Esophagus muscularis mucosa (tissue), 4 donors: ENCODE measurements at regions not wholly inside any gene's neighbourhood (a gene's known extent, or its start where the extent isn't known, plus 50 kb on each side); places are given as distances from the start of the nearest gene placed in this dataset.

Experiments
- DNase-seq: peaks from one replicate; pipeline ENCODE4 v3.0.0-alpha.2; 2017; ENCODE audit errors: extremely low spot score
- H3K27ac ChIP-seq, 4 donors: fragments of 200-600 bp; sonication (generic); replicated peaks in 1 of 4; 1 replicate in 3 of 4; 2 replicates in 1 of 4; pipeline ENCODE4 v1.5.1; 2016 to 2019; ENCODE audit warnings: mild to moderate bottlenecking in 1 of 4
- H3K27me3 ChIP-seq, 4 donors: fragments of 200-600 bp; sonication (generic); one replicate each; pipeline versions ENCODE4 v1.5.1 to v1.6.0; 2016 to 2019
- H3K36me3 ChIP-seq, 4 donors: fragments of 200-600 bp; sonication (generic); one replicate each; pipeline ENCODE4 v1.5.1; 2016 to 2019
- H3K4me1 ChIP-seq, 4 donors: fragments of 200-600 bp; sonication (generic); one replicate each; pipeline ENCODE4 v1.5.1; 2016 to 2019
- H3K4me3 ChIP-seq, 4 donors: fragments of 200-600 bp; sonication (generic); 1 replicate in 2 of 4; 2 replicates in 2 of 4; pipeline ENCODE4 v1.5.1; 2016 to 2019; ENCODE audit warnings: mild to moderate bottlenecking in 4 of 4, moderate library complexity in 1 of 4
- H3K9me3 ChIP-seq, 4 donors: fragments of 200-600 bp; sonication (generic); 1 replicate in 3 of 4; 2 replicates in 1 of 4; pipeline ENCODE4 v1.5.1; 2016 to 2019
- EP300 ChIP-seq: sonication (generic); formaldehyde crosslinking; IDR thresholded peaks from one replicate; pipeline ENCODE4 v1.6.1; 2017; ENCODE audit warnings: antibody characterized with exemption
- POLR2A ChIP-seq: fragments of 450-650 bp; IDR thresholded peaks from one replicate; pipeline ENCODE4 v1.6.1; 2017; ENCODE audit warnings: antibody characterized with exemption, moderate library complexity, mild to moderate bottlenecking, low read depth
- POLR2AphosphoS5 ChIP-seq, 2 donors: sonication (generic); formaldehyde crosslinking; IDR thresholded peaks; one replicate each; pipeline ENCODE4 v1.6.1; 2017; ENCODE audit warnings: antibody characterized with exemption in 2 of 2
- WGBS: methylation state at CpG from one replicate; pipeline ENCODE4 v1.1.5; 2018; 5-methylcytosine and 5-hydroxymethylcytosine counted together
- intact Hi-C: fragments of 100-400 bp; cut with DNase I; formaldehyde crosslinking; loops from one replicate; pipeline ENCODE4 v1.15.1; 2023
- TF ChIP-seq, protein P1 (sequence below), 3 experiments: fragments of 200-600 bp in 2 of 3; fragments of 450-650 bp in 1 of 3; sonication (generic) in 2 of 3; IDR thresholded peaks; one replicate each; pipeline ENCODE4 v1.5.1; 2017 to 2019; ENCODE audit warnings: antibody characterized with exemption in 3 of 3, mild to moderate bottlenecking in 2 of 3, moderate library complexity in 1 of 3

DNA sequence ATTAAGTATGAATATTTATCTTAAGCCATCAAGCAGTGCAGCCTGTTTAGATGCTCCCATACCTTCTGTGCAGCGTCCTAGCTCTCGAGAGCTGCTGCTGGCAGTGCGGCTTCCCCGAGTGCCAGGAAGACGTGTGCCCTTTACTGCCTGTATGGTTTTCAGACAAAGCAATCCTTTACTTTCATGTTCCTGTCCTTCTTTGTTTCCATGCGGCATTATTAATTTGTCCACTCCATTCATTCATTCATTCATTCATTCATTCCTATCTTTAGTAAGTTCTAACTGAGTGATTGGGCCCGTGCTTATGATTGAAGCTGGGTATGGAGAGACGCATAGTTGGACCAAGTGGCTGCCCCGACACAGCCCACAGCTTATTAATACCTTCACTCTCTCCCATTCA is 446.6 kb upstream of the HNRNPA3 start:
- Histone ChIP-seq H3K9me3 (no peaks in the 10 kb centered on the region), H3K4me1 (no peaks in the 10 kb centered on the region), H3K27me3 (no peaks in the 10 kb centered on the region), H3K27ac (no peak overlapping the region), H3K4me3 (no peak overlapping the region), H3K36me3 (no peaks in the 10 kb centered on the region)
- intact Hi-C loops: no loop called here
- 95% methylated on average over 8 of the region's 9 CpGs for WGBS
- no peak for TF ChIP-seq EP300
- no peak for DNase-seq

DNA sequence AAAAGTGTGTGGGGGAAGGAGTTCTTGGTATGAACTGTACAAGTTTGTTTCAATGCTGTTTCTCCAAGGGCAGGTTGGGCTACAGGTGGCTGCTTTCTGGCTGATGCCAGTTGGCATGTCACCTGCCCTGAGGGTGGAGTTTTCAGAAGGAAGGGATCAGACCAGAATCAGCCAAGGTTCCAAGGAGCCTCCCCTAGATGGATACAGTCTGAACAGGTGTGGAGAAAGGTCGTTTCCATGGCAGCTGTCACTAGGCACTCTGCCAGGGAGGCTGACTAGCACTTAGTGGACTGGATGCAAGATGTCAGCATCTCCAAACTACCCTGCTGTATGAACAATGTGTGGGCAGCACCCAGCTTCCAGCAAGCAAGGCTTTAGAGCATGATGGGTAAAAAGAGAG is 444.4 kb upstream of the HNRNPA3 start:
- intact Hi-C loops: no loop called here
- H3K27ac ChIP-seq: no peak overlapping the region
- H3K27me3 ChIP-seq: no peaks in the 10 kb centered on the region
- 67% methylated on average over 1 of the region's 1 CpG for WGBS
- no peaks in the 10 kb centered on the region for H3K9me3 ChIP-seq
- TF ChIP-seq EP300 (no peak), POLR2AphosphoS5 (IDR thresholded peaks at IDR 0.05) (no peak), POLR2A (no peak)
- TF ChIP-seq, protein P1, sequence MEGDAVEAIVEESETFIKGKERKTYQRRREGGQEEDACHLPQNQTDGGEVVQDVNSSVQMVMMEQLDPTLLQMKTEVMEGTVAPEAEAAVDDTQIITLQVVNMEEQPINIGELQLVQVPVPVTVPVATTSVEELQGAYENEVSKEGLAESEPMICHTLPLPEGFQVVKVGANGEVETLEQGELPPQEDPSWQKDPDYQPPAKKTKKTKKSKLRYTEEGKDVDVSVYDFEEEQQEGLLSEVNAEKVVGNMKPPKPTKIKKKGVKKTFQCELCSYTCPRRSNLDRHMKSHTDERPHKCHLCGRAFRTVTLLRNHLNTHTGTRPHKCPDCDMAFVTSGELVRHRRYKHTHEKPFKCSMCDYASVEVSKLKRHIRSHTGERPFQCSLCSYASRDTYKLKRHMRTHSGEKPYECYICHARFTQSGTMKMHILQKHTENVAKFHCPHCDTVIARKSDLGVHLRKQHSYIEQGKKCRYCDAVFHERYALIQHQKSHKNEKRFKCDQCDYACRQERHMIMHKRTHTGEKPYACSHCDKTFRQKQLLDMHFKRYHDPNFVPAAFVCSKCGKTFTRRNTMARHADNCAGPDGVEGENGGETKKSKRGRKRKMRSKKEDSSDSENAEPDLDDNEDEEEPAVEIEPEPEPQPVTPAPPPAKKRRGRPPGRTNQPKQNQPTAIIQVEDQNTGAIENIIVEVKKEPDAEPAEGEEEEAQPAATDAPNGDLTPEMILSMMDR (IDR thresholded peaks at IDR 0.05): no peak
- no peak for DNase-seq
- no peak overlapping the region for H3K4me3 ChIP-seq
- H3K36me3 ChIP-seq: no peaks in the 10 kb centered on the region
- no peaks in the 10 kb centered on the region for H3K4me1 ChIP-seq

DNA sequence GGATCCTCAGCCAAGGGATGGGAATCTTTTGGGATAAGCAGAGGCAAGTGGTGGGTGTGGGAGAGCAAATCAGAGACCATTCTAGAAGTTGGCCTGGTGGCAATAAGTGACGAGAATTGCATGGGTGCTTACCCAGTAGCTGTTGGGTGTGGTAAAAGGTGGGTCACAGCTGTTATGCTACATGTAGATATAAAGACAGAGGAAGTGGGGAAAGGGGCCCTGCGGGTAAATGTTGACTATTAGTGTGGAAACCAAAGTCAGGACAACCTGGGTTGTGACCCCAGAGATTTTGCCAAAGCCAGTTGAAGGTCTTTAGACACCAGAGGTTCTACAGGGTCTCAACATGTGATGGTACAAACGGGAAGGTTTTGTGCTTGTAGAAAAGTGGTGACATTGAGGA is 443.6 kb upstream of the HNRNPA3 start:
- TF ChIP-seq POLR2AphosphoS5 (IDR thresholded peaks at IDR 0.05): no peak
- no peak for TF ChIP-seq POLR2A
- TF ChIP-seq, protein P1 (IDR thresholded peaks at IDR 0.05): no peak
- no peak for TF ChIP-seq EP300
- no peaks in the 10 kb centered on the region for H3K9me3 ChIP-seq
- intact Hi-C loops: no loop called here
- no peaks in the 10 kb centered on the region for H3K27me3 ChIP-seq
- H3K36me3 ChIP-seq: no peaks in the 10 kb centered on the region
- DNase-seq: no peak
- H3K4me3 ChIP-seq: no peak overlapping the region
- H3K4me1 ChIP-seq: no peaks in the 10 kb centered on the region
- 59% methylated on average over 3 of the region's 3 CpGs for WGBS
- H3K27ac ChIP-seq: no peak overlapping the region

DNA sequence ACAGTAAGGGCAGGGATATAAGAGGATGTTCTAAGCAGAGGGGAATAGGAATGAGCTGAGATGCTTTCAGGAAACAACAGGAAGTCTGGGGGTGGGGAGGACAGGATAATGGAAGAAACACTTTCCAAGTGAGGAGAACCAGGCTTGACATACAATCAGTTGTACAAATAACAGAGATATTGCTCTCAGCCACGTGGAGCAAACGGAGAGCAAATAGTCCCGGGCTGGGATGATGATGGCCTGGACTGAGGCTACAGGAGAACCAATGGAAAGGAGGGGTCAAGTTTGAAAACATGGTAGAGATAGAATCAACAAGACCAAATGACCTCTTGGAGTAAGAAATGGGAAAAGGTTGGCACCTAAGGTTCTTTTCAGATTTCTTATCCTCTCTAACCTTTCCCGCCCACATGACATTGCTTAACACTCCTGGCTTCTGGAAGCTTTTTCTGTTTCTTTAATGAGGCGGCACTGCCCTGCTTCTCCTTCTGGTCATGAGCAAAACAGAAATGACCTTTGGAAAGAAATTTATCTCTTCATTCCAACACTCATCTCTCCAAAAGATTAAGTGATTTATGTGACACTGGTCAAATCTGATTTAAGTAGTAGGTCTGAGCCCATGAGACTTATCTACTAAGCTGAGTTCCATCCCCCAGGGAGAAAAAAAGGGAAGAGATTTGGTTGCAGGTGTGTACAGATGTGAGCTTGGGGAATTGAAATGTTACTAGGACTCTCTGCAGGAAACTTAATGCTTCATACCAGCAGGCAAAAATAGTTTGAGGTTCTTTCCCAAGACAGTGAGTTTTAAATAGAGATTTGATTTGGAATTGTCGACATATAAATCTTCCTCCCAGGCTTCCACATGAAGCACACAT is 442.9 kb upstream of the HNRNPA3 start:
- H3K36me3 ChIP-seq: no peaks in the 10 kb centered on the region
- intact Hi-C loops: no loop called here
- no peak for DNase-seq
- no peaks in the 10 kb centered on the region for H3K9me3 ChIP-seq
- TF ChIP-seq EP300: no peak
- TF ChIP-seq, protein P1 (IDR thresholded peaks at IDR 0.05): no peak
- no peak for TF ChIP-seq POLR2AphosphoS5 (IDR thresholded peaks at IDR 0.05)
- no peak for TF ChIP-seq POLR2A
- WGBS: 80% methylated on average over 6 of the region's 6 CpGs
- H3K27me3 ChIP-seq: no peaks in the 10 kb centered on the region
- no peak overlapping the region for H3K27ac ChIP-seq
- no peak overlapping the region for H3K4me3 ChIP-seq
- no peaks in the 10 kb centered on the region for H3K4me1 ChIP-seq

DNA sequence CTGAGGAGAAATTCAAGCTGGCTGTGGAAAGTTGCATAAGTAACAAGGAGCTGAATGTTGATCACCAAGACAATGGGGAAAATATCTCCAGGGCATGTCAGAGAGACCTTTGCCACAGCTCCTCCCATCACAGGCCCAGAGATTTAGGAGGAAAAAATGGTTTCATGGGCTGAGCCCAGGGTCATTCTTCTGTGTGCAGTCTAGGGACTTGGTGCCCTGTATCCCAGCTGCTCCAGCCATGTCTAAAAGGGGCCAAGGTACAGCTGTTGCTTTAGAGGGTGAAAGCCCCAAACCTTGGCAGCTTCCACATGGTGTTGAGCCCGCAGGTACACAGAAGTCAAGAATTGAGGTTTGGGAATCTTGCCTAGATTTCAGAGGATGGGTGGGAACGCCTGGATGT is 439.8 kb upstream of the HNRNPA3 start:
- Histone ChIP-seq H3K27me3 (no peaks in the 10 kb centered on the region), H3K9me3 (no peaks in the 10 kb centered on the region), H3K36me3 (no peaks in the 10 kb centered on the region), H3K4me3 (no peak overlapping the region), H3K27ac (no peak overlapping the region), H3K4me1 (no peaks in the 10 kb centered on the region)
- intact Hi-C loops: no loop called here
- TF ChIP-seq POLR2AphosphoS5 (IDR thresholded peaks at IDR 0.05) (no peak), EP300 (no peak), POLR2A (no peak)
- TF ChIP-seq, protein P1 (IDR thresholded peaks at IDR 0.05): no peak
- DNase-seq: no peak
- WGBS: 90% methylated on average over 2 of the region's 2 CpGs
